ELF-1 (cell line): ENCODE measurements at regions not wholly inside any gene's neighbourhood (a gene's known extent, or its start where the extent isn't known, plus 50 kb on each side); places are given as distances from the start of the nearest gene placed in this dataset.

Experiments used
- DNase-seq: peaks from one replicate; pipeline ENCODE4 v3.0.0-alpha.2; 2016; ENCODE audit warnings: low read depth, low spot score

DNA sequence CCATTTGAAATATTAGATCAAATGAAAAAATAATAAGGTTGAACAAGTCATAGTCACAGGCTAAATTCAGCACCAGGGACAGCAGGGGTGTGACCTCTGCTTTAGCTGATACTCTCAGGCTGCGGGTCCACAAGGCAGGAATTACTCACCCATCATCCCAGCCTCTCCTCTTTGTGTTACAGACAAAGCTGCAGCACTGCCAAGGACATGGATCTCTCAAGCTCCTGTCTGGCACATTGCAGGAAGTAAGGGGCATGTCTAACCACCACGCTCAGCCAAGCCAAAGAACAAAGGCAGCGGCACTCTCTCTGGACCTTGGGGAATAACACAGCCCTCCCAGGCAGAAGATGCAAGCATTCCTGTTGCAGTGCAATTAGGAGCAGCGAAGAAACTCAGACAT, 783.8 kb downstream of the VRK1 start:
- peak; percentile 17 for DNase-seq

DNA sequence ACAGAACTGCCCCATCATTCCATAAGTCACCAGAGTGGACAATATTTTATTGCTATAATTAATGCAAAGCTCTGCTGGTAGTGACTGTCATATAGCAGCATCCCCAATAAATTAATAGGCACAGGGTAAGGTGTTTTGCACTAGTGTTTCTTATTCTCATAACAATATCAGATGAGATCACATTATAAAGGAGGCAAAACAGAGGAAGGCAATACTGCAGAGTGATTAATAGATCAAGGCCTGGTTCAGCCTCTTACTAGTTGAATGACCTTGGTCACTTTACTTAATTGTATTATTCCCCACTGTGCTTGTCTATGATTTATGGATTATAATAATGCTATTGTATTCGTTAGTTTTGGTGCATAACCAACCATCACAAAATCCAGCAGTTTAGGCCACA, 784.8 kb downstream of the VRK1 start:
- DNase-seq, result no peak

- no peak for DNase-seq
Measured at GRCh38 chr14:97584528-97584927, 787.3 kb downstream of the VRK1 start.

DNA sequence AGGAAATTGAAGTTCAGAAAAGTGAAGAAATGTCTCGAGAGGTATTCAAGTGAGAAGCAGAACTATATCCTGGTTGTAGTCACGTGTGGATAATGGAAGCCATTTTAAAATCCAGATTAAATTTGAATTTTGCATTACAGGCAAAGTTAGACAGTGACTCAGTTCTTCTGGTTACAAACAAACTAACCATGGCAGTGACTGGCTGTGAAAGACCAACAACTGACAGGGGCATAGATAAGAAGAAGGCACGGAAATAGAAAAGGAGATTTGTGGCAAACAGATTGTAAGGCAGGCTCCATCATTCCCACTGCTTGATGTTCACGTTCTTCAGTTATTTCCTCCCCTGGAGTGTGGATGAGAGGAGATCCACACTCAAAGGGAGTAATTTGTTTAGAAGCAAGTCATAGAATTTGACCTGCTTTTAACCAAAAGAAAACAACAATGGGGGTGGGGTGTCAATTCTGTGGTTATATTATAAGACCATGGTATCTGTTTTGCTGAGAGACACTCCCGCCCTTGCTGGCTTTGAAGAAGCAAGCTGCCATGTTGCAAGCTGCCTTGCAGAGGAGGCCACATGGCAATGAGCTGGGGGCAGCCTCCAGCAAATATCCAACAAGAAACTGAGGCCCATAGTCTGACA, 795.3 kb downstream of the VRK1 start:
- DNase-seq, result no peak

GRCh38 chr14:97594306-97594705, 797.1 kb downstream of the VRK1 start:
- DNase-seq, result no peak

DNA sequence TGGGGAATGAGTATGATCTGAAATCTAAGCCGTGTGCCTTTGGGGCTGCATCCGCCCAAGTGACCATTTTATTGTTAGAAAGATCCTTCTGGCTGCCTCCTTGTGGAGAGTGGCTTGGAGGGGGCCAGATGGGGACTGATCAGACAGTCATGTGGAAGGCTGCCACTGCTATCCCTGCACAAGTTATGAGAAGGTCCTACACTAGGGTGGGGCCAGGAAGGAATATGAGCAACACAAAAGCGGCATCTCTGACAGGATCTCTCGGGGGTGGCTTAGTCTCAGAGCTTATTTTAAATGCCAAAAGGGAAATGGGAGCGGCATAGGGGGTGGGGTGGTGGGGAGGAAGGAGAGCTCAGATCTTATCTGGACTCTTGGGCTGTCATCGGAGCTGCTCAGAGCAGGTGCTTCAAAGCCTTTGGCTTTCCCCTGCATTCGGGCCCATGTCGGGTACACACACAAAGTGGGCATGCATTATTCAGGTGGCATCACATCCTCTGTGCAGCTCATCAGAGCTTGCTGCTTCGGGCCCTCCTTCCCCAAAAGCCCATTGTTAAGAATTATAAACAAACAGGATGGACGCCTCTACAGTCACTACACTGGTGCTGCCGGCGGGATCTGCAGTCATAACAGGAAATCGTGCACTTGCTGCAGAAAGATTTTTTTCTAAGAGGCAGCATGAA, 805.4 kb downstream of the VRK1 start:
- no peak for DNase-seq

GRCh38 chr14:97603201-97603600, 806.0 kb downstream of the VRK1 start:
- DNase-seq, result no peak

- no peak for DNase-seq
Measured at GRCh38 chr14:97604731-97605130, 807.5 kb downstream of the VRK1 start.

DNA sequence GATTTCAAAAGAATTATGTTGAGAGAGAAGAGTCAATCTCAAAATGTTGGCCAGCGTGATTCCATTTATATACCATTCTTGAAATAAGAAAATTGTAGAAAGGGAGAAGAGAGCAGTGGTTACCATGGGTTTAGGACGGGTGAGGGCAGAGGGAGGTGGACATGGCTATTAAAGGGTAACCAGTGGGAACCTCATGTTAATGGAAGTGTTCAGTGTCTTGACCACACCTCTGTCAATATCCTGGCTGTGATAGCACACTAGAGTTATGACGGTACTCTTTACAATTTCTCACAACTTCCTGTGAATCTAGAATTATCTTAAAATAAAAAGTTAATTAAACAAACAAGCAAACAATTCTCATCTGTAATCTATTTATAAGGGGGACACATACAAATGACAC, 821.2 kb downstream of the VRK1 start:
- DNase-seq, result no peak

- DNase-seq, result no peak
Measured at GRCh38 chr14:97618917-97619690, 821.9 kb downstream of the VRK1 start.

- no peak for DNase-seq
Measured at GRCh38 chr14:97620066-97620465, 822.9 kb downstream of the VRK1 start.

DNA sequence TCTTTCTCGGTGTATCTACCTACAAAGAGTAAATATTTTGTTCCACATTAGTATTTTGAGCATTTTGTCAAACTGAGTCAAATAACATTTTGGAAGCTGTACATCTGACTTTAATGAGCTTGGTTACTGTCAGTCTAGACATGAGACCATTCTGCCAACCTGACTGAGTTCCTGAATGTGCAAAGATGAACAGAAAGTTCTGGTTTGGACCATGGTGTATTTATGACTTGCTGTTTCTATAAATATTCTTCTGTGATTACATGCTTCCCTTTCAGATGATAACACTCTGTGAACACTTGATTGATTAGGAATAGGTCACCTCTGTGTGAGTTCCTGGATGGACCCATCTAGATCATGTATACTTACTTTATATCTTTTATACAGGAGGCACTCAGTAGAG, 827.8 kb downstream of the VRK1 start:
- no peak for DNase-seq

DNA sequence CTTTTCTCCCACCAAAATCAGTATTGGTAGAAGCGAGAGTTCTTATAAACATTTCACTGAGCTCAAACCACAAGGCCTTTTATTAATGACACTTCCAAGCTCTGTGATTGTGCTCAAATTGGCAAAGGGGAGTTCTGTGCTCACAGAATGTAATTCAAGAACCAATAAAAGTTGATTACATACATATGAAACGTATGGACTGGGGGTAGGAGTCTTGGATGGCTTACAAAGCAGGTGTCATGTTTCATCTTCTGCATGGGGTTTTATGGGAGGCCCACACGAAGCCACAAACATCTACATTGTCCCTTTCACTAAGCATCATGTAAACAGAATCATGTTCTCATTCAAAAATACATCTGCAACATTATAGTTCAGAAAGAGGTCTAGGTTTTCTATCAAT, 828.3 kb downstream of the VRK1 start:
- DNase-seq, result no peak

- no peak for DNase-seq
Measured at GRCh38 chr14:97626088-97626487, 828.9 kb downstream of the VRK1 start.

- no peak for DNase-seq
Measured at GRCh38 chr14:97630249-97630648, 833.1 kb downstream of the VRK1 start.

- no peak for DNase-seq
Measured at GRCh38 chr14:97633131-97633738, 836.1 kb downstream of the VRK1 start.

DNA sequence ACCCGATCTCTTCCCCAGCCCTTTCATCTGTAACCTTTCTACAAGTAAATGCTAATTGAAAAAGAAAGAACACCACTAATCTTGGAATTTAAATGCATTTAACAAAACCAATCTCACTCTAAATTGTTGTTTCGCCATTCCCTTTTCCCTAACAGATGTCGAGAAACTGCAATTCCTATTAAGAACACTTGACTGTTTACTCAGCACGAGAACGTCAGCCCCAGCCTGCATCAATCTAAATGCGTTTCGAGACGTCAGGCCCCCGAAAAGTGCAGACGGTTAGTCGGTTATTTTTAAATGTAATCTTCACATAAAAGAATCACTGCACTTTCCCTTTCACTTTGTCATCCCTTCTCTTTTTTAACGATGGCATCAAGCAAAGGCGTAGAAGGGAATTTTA, 837.6 kb downstream of the VRK1 start:
- DNase-seq, result no peak

DNA sequence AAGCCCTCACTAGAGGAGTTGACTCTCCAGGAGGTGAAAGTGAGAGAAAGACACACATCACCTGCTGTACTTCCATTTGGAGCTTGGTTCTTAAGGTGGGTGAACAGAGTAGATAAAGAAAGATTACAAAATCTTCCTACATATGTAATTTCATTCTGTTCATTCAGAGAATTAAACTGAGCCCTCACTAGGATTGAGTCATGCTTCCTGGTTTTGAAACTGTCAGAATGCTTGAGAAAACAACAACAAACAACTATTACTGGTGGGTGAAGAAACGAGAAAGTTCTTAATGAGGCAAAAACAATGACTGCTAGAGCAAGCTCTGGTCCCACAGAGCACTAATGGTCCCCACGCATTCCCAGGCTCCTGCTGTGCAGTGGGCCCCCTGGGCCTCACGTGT, 841.7 kb downstream of the VRK1 start:
- DNase-seq, result no peak

- peak; percentile 69 for DNase-seq
Measured at GRCh38 chr14:97640031-97640430, 842.8 kb downstream of the VRK1 start.

DNA sequence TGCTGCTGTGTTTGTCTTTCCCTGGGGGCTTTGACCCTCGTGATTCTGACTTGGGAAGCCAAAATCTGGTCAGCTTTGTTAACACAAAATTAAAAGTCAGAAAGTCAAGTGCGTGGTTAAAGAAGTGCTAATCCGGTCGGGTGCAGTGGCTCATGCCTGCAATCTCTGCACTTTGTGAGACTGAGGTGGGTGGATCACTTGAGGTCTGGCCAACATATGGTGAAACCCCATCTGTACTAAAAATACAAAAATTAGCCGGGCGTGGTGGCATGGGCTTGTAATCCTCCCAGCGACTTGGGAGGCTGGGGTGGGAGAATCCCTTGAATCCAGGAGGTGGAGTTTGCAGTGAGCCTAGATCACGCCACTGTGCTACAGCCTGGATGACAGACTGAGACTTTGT, 844.6 kb downstream of the VRK1 start:
- no peak for DNase-seq

- DNase-seq, result no peak
Measured at GRCh38 chr14:97642631-97643030, 845.4 kb downstream of the VRK1 start.

DNA sequence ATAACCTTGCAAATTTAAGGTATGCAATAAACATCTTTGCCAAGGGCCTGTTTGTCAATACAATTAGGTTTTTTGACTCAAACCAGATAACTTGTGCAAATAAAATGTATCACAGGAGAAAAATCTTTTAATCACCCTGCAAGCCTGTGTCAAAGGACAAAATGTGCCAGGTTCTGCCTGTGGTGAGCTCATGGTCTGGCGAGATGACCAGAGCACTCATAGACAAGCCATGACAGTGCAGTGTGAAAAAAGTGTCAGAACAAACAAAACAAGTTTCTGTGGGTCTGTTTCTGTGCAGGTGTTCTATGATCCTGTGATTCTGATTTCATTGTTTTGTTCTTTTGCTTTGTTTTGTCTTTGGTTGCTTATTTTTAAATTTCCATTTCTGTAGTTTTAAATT, 847.2 kb downstream of the VRK1 start:
- DNase-seq, result no peak

DNA sequence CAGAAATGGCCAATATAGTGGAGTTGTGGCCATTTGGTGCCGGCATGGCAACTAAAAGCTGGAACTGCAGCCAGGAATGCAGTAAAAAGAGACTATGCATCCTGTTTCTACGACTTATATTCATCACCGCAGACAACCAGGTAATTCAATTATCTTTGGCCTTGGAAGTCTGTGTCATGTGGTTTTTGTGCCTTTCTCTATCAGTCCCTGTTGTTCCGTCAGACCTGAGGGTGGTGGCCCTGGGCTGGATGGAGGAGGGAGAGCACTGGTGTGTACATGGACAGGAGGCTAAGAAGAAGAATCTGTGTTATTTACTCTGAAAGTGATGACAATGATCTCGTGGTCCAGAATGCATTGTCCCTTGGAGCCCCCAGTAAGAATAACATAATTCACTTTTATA, 852.6 kb downstream of the VRK1 start:
- DNase-seq, result no peak
